KBM-7 (cell line): ENCODE measurements at regions not wholly inside any gene's neighbourhood (a gene's known extent, or its start where the extent isn't known, plus 50 kb on each side); places are given as distances from the start of the nearest gene placed in this dataset.

Experiments
- DNase-seq: peaks from one replicate; pipeline ENCODE4 v3.0.0-alpha.2; 2015
- in situ Hi-C: fragments of 300-500 bp; cut with MboI; formaldehyde crosslinking; loops from 2 replicates; pipeline ENCODE4 v1.14.3; 2020; ENCODE audit warnings: low sequenced_read_pairs, low pct_unique_long_range_greater_than_20kb, mixed read lengths

- in situ Hi-C loops = no loop called here
- DNase-seq = no peak
These were observed 231.0 kb upstream of the SORL1-AS1 start for GRCh38 chr11:121683791-121684190.
